ENCODE measurements at regions not wholly inside any gene's neighbourhood (a gene's known extent, or its start where the extent isn't known, plus 50 kb on each side); places are given as distances from the start of the nearest gene placed in this dataset.

- H3K27ac ChIP-seq (ENCODE audit: insufficient read length, low read depth, low read length), result no peak overlapping the region
- H3K9me3 ChIP-seq (ENCODE audit: control insufficient read depth, low read depth, low read length), result no peaks in the 10 kb centered on the region
- TF ChIP-seq, protein P1, sequence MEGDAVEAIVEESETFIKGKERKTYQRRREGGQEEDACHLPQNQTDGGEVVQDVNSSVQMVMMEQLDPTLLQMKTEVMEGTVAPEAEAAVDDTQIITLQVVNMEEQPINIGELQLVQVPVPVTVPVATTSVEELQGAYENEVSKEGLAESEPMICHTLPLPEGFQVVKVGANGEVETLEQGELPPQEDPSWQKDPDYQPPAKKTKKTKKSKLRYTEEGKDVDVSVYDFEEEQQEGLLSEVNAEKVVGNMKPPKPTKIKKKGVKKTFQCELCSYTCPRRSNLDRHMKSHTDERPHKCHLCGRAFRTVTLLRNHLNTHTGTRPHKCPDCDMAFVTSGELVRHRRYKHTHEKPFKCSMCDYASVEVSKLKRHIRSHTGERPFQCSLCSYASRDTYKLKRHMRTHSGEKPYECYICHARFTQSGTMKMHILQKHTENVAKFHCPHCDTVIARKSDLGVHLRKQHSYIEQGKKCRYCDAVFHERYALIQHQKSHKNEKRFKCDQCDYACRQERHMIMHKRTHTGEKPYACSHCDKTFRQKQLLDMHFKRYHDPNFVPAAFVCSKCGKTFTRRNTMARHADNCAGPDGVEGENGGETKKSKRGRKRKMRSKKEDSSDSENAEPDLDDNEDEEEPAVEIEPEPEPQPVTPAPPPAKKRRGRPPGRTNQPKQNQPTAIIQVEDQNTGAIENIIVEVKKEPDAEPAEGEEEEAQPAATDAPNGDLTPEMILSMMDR (conservative IDR thresholded peaks at IDR 0.05), result no peak
- Mint-ChIP-seq H3K27me3 (ENCODE audit: low read depth) (peaks cover 3% of the 10 kb centered on the region), H3K4me1 (peaks cover 12 to 26% of the 10 kb centered on the region in 2 experiments), H3K4me3 (no peak overlapping the region), H3K36me3 (ENCODE audit: insufficient read depth in 1 of 3, low read depth in 3 of 3) (no peaks in the 10 kb centered on the region), H3K9me3 (no peaks in the 10 kb centered on the region), H3K27ac (no peak overlapping the region)
- no peak overlapping the region for H3K4ac ChIP-seq (ENCODE audit: low read depth, low read length)
- H3K9ac ChIP-seq (ENCODE audit: extremely low read depth, insufficient read length, low read length), result no peak overlapping the region
- no peak overlapping the region for H3K56ac ChIP-seq (ENCODE audit: insufficient read length, low read depth, low read length)
- no peak overlapping the region for H3T11ph ChIP-seq (ENCODE audit: low read length)
- no peaks in the 10 kb centered on the region for H3K4me1 ChIP-seq (ENCODE audit: insufficient read depth, low read length)
- no peak overlapping the region for H3K18ac ChIP-seq (ENCODE audit: insufficient read length, low read depth, low read length)
- H4K91ac ChIP-seq (ENCODE audit: insufficient read length, low read depth, low read length), result no peak overlapping the region
- no peak overlapping the region for H3K23ac ChIP-seq (ENCODE audit: insufficient read length, low read depth, low read length)
- no peaks in the 10 kb centered on the region for H4K20me1 ChIP-seq (ENCODE audit: control insufficient read depth, insufficient read depth, insufficient read length)
- H4K8ac ChIP-seq (replicated peaks; ENCODE audit: insufficient read length, low read depth, low read length), result no peak overlapping the region
- H4K5ac ChIP-seq (ENCODE audit: insufficient read length, low read depth, low read length), result no peak overlapping the region
- H2BK15ac ChIP-seq (ENCODE audit: low read depth, low read length), result no peak overlapping the region
- no peaks in the 10 kb centered on the region; the same call in 1 of the 2 replicates for H3K27me3 ChIP-seq (ENCODE audit: insufficient read depth, low read length)
- no peaks in the 10 kb centered on the region for H3K23me2 ChIP-seq (ENCODE audit: insufficient read length, low read depth, low read length, poor library complexity, severe bottlenecking)
- no peaks in the 10 kb centered on the region for H3K79me2 ChIP-seq (ENCODE audit: insufficient read depth, low read length)
- no peak overlapping the region for H2AK5ac ChIP-seq (ENCODE audit: insufficient read length, low read length)
- H2BK12ac ChIP-seq (ENCODE audit: insufficient read length, low read depth, low read length), result no peak overlapping the region
- no peak overlapping the region for H2BK5ac ChIP-seq (ENCODE audit: insufficient read length, low read length)
- no CpG with 5 or more reads among the region's 9 CpGs for WGBS (ENCODE audit: extremely low coverage, insufficient read length, low lambda C conversion rate)
- no peaks in the 10 kb centered on the region for H3K79me1 ChIP-seq (ENCODE audit: insufficient read depth, low read depth, low read length, poor library complexity, severe bottlenecking)
- no peak for DNase-seq
- H2AFZ ChIP-seq (ENCODE audit: low read length), result no peak overlapping the region
- no peak overlapping the region for H2BK120ac ChIP-seq (ENCODE audit: low read depth, low read length, poor library complexity, severe bottlenecking)
- H3K14ac ChIP-seq (ENCODE audit: insufficient read depth, low read length), result no peak overlapping the region
- H2BK20ac ChIP-seq (ENCODE audit: low read depth, low read length, poor library complexity, severe bottlenecking), result no peak overlapping the region
- H3K4me2 ChIP-seq (ENCODE audit: insufficient read depth, insufficient read length, low read length), result no peak overlapping the region
Measured at GRCh38 chr1:25067518-25068251, 137.6 kb upstream of the RUNX3 start.

All from H9 (cell line).